ENCODE measurements at regions not wholly inside any gene's neighbourhood (a gene's known extent, or its start where the extent isn't known, plus 50 kb on each side); places are given as distances from the start of the nearest gene placed in this dataset.
"Not testable (repeated sequence)": the region's sequence is repeated elsewhere in the genome, so short reads cannot be mapped to it uniquely, and the experiment has no call there.

DNA sequence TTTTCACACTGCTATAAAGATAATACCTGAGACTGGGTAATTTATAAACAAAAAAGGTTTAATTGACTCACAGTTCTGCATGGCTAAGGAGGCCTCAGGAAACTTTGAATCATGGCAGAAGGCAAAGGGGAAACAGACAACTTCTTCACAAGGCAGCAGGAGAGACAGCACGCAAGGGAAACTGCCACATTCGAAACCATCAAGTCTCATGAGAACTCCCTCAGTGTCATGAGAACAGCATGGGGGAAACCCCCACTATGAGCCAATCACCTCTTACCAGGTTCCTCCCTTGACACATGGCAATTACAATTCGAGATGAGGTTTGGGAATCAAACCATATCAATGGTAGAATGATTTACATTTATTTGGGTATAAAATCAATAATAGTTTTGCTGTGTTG, 558.5 kb downstream of the TMTC2 start:
- H3K27ac ChIP-seq (ENCODE audit: low read depth in 1 of 2, low read length in 2 of 2), result no peak overlapping the region
- TF ChIP-seq RXRA (IDR thresholded peaks at IDR 0.05), result no peak
- TF ChIP-seq SP1 (IDR thresholded peaks at IDR 0.05), result no peak
- no peak for TF ChIP-seq RAD21 (IDR thresholded peaks at IDR 0.05)
- TF ChIP-seq, protein P1, sequence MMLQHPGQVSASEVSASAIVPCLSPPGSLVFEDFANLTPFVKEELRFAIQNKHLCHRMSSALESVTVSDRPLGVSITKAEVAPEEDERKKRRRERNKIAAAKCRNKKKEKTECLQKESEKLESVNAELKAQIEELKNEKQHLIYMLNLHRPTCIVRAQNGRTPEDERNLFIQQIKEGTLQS (IDR thresholded peaks at IDR 0.05), result no peak
- TF ChIP-seq NR2F2 (IDR thresholded peaks at IDR 0.05), result no peak
- no peak for TF ChIP-seq FOXA1 (IDR thresholded peaks at IDR 0.05)
- no peak for TF ChIP-seq YY1 (IDR thresholded peaks at IDR 0.05)
- TF ChIP-seq GABPA (IDR thresholded peaks at IDR 0.05 in 1 of 2, conservative IDR thresholded peaks at IDR 0.05 in 1 of 2), result no peak
- no peak for TF ChIP-seq FOXA2 (IDR thresholded peaks at IDR 0.05)
- TF ChIP-seq TAF1 (conservative IDR thresholded peaks at IDR 0.05), result no peak
- TF ChIP-seq, protein P2, sequence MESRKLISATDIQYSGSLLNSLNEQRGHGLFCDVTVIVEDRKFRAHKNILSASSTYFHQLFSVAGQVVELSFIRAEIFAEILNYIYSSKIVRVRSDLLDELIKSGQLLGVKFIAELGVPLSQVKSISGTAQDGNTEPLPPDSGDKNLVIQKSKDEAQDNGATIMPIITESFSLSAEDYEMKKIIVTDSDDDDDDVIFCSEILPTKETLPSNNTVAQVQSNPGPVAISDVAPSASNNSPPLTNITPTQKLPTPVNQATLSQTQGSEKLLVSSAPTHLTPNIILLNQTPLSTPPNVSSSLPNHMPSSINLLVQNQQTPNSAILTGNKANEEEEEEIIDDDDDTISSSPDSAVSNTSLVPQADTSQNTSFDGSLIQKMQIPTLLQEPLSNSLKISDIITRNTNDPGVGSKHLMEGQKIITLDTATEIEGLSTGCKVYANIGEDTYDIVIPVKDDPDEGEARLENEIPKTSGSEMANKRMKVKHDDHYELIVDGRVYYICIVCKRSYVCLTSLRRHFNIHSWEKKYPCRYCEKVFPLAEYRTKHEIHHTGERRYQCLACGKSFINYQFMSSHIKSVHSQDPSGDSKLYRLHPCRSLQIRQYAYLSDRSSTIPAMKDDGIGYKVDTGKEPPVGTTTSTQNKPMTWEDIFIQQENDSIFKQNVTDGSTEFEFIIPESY (IDR thresholded peaks at IDR 0.05), result no peak
- TF ChIP-seq HNF4A (conservative IDR thresholded peaks at IDR 0.05), result no peak
- TF ChIP-seq, protein P3, sequence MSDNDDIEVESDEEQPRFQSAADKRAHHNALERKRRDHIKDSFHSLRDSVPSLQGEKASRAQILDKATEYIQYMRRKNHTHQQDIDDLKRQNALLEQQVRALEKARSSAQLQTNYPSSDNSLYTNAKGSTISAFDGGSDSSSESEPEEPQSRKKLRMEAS (IDR thresholded peaks at IDR 0.05), result no peak
- no peaks in the 10 kb centered on the region for H3K27me3 ChIP-seq (ENCODE audit: control insufficient read depth in 4 of 4, insufficient read depth in 4 of 4, low read length in 3 of 4)
- H3K36me3 ChIP-seq (ENCODE audit: control insufficient read depth in 4 of 4, insufficient read depth in 3 of 4, low read depth in 1 of 4, low read length in 3 of 4), result no peaks in the 10 kb centered on the region
- no peak overlapping the region for H3K4me3 ChIP-seq (ENCODE audit: low read depth in 1 of 3, low read length in 3 of 3)
- 74% methylated on average over 3 of the region's 3 CpGs for WGBS
- H3K9me3 ChIP-seq (ENCODE audit: control insufficient read depth in 4 of 4, low read length in 3 of 4), result peaks cover 0 to 3% (median 0%) of the 10 kb centered on the region in 4 donors
- H3K4me1 ChIP-seq (ENCODE audit: control insufficient read depth in 4 of 4, insufficient read depth in 4 of 4, low read length in 3 of 4), result no peaks in the 10 kb centered on the region
- no peak overlapping the region for H3K9ac ChIP-seq (ENCODE audit: low read depth in 1 of 2, low read length in 2 of 2)
- DNase-seq (ENCODE audit: low spot score), result no peak

DNA sequence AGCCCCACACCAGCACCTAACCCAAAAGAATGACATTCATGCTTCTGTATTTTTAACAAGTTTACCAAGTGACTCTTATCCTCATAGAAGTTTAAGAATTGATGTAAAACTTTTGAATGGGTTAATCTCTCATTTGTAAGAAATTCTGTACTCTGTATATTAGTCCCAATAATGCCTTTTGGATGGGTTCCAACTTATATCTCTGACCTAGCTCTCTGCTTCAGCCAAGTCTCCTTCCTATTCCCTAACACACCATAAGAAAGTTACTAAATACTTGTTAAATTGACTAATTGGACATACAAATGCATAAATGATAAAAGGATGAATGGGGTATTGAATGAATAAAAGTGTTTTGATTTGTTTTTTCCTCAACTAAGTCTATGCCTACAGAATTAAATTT, 557.3 kb downstream of the TMTC2 start:
- TF ChIP-seq, protein P2 (IDR thresholded peaks at IDR 0.05), result no peak
- TF ChIP-seq RAD21 (IDR thresholded peaks at IDR 0.05) (no peak), GABPA (IDR thresholded peaks at IDR 0.05 in 1 of 2, conservative IDR thresholded peaks at IDR 0.05 in 1 of 2) (no peak), HNF4G (IDR thresholded peaks at IDR 0.05) (no peak), FOXA1 (IDR thresholded peaks at IDR 0.05) (no peak), RXRA (IDR thresholded peaks at IDR 0.05) (no peak), JUND (IDR thresholded peaks at IDR 0.05) (no peak), TAF1 (conservative IDR thresholded peaks at IDR 0.05) (no peak), FOXA2 (IDR thresholded peaks at IDR 0.05) (no peak), SP1 (IDR thresholded peaks at IDR 0.05) (no peak), HNF4A (conservative IDR thresholded peaks at IDR 0.05) (no peak), YY1 (IDR thresholded peaks at IDR 0.05) (no peak), NR2F2 (IDR thresholded peaks at IDR 0.05) (no peak)
- TF ChIP-seq, protein P4, sequence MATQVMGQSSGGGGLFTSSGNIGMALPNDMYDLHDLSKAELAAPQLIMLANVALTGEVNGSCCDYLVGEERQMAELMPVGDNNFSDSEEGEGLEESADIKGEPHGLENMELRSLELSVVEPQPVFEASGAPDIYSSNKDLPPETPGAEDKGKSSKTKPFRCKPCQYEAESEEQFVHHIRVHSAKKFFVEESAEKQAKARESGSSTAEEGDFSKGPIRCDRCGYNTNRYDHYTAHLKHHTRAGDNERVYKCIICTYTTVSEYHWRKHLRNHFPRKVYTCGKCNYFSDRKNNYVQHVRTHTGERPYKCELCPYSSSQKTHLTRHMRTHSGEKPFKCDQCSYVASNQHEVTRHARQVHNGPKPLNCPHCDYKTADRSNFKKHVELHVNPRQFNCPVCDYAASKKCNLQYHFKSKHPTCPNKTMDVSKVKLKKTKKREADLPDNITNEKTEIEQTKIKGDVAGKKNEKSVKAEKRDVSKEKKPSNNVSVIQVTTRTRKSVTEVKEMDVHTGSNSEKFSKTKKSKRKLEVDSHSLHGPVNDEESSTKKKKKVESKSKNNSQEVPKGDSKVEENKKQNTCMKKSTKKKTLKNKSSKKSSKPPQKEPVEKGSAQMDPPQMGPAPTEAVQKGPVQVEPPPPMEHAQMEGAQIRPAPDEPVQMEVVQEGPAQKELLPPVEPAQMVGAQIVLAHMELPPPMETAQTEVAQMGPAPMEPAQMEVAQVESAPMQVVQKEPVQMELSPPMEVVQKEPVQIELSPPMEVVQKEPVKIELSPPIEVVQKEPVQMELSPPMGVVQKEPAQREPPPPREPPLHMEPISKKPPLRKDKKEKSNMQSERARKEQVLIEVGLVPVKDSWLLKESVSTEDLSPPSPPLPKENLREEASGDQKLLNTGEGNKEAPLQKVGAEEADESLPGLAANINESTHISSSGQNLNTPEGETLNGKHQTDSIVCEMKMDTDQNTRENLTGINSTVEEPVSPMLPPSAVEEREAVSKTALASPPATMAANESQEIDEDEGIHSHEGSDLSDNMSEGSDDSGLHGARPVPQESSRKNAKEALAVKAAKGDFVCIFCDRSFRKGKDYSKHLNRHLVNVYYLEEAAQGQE (IDR thresholded peaks at IDR 0.05), result no peak
- TF ChIP-seq, protein P3 (IDR thresholded peaks at IDR 0.05), result no peak
- TF ChIP-seq, protein P5, sequence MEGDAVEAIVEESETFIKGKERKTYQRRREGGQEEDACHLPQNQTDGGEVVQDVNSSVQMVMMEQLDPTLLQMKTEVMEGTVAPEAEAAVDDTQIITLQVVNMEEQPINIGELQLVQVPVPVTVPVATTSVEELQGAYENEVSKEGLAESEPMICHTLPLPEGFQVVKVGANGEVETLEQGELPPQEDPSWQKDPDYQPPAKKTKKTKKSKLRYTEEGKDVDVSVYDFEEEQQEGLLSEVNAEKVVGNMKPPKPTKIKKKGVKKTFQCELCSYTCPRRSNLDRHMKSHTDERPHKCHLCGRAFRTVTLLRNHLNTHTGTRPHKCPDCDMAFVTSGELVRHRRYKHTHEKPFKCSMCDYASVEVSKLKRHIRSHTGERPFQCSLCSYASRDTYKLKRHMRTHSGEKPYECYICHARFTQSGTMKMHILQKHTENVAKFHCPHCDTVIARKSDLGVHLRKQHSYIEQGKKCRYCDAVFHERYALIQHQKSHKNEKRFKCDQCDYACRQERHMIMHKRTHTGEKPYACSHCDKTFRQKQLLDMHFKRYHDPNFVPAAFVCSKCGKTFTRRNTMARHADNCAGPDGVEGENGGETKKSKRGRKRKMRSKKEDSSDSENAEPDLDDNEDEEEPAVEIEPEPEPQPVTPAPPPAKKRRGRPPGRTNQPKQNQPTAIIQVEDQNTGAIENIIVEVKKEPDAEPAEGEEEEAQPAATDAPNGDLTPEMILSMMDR (IDR thresholded peaks at IDR 0.05; ENCODE audit: low read depth, low read length, missing input control), result no peak
- TF ChIP-seq, protein P1 (IDR thresholded peaks at IDR 0.05), result no peak
- no peak for DNase-seq (ENCODE audit: low spot score)
- Histone ChIP-seq H3K27ac (ENCODE audit: low read depth in 1 of 2, low read length in 2 of 2) (no peak overlapping the region), H3K4me3 (ENCODE audit: low read depth in 1 of 3, low read length in 3 of 3) (no peak overlapping the region), H3K9me3 (ENCODE audit: control insufficient read depth in 4 of 4, low read length in 3 of 4) (peaks cover 0 to 3% (median 0%) of the 10 kb centered on the region in 4 donors), H3K27me3 (ENCODE audit: control insufficient read depth in 4 of 4, insufficient read depth in 4 of 4, low read length in 3 of 4) (no peaks in the 10 kb centered on the region), H3K4me1 (ENCODE audit: control insufficient read depth in 4 of 4, insufficient read depth in 4 of 4, low read length in 3 of 4) (no peaks in the 10 kb centered on the region), H3K9ac (ENCODE audit: low read depth in 1 of 2, low read length in 2 of 2) (no peak overlapping the region), H3K36me3 (ENCODE audit: control insufficient read depth in 4 of 4, insufficient read depth in 3 of 4, low read depth in 1 of 4, low read length in 3 of 4) (no peaks in the 10 kb centered on the region)

DNA sequence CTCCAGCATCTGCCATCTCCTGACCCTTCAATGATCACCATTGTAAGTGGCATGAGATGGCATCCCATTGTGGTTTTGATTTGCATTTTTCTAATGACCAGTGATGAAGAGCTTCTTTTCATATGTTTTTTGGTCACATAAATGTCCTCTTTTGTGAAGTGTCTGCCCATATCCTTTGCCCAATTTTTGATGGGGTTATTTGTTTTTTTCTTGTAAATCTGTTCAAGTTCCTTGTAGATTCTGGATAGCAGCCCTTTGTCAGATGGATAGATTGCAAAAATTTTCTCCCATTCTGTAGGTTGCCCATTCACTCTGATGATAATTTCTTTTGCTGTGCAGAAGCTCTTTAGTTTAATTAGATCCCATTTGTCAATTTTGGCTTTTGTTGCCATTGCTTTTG, 547.3 kb downstream of the TMTC2 start:
- not testable (repeated sequence) for H3K9me3 ChIP-seq (ENCODE audit: control insufficient read depth in 4 of 4, low read length in 3 of 4); H3K4me3 ChIP-seq (ENCODE audit: low read depth in 1 of 3, low read length in 3 of 3); DNase-seq (ENCODE audit: low spot score); H3K4me1 ChIP-seq (ENCODE audit: control insufficient read depth in 4 of 4, insufficient read depth in 4 of 4, low read length in 3 of 4); H3K9ac ChIP-seq (ENCODE audit: low read depth in 1 of 2, low read length in 2 of 2); H3K36me3 ChIP-seq (ENCODE audit: control insufficient read depth in 4 of 4, insufficient read depth in 3 of 4, low read depth in 1 of 4, low read length in 3 of 4); H3K27ac ChIP-seq (ENCODE audit: low read depth in 1 of 2, low read length in 2 of 2); H3K27me3 ChIP-seq (ENCODE audit: control insufficient read depth in 4 of 4, insufficient read depth in 4 of 4, low read length in 3 of 4)
